Vagina (tissue), 2 donors: ENCODE measurements at regions not wholly inside any gene's neighbourhood (a gene's known extent, or its start where the extent isn't known, plus 50 kb on each side); places are given as distances from the start of the nearest gene placed in this dataset.
"Not testable (repeated sequence)": the region's sequence is repeated elsewhere in the genome, so short reads cannot be mapped to it uniquely, and the experiment has no call there.

Experiments
- DNase-seq, 2 donors: peaks; one replicate each; pipeline ENCODE4 v3.0.0-alpha.2; 2017; ENCODE audit errors: extremely low spot score in 2 of 2
- H3K27ac ChIP-seq: fragments of 200-600 bp; sonication (generic); one replicate; pipeline ENCODE4 v1.5.1; 2019
- H3K27me3 ChIP-seq: fragments of 200-600 bp; sonication (generic); one replicate; pipeline ENCODE4 v1.5.1; 2019
- H3K36me3 ChIP-seq, 2 donors: fragments of 200-600 bp; sonication (generic); one replicate each; pipeline ENCODE4 v1.5.1; 2017 to 2019
- H3K4me1 ChIP-seq: fragments of 200-600 bp; sonication (generic); one replicate; pipeline ENCODE4 v1.5.1; 2019
- H3K4me3 ChIP-seq, 2 donors: fragments of 200-600 bp; sonication (generic); 1 replicate in 1 of 2; 2 replicates in 1 of 2; pipeline ENCODE4 v1.5.1; 2016 to 2019
- H3K9me3 ChIP-seq: fragments of 200-600 bp; sonication (generic); one replicate; pipeline ENCODE4 v1.5.1; 2019
- POLR2A ChIP-seq, 2 donors: fragments of 450-650 bp; IDR thresholded peaks; one replicate each; pipeline ENCODE4 v1.6.1; 2017; ENCODE audit warnings: antibody characterized with exemption in 2 of 2, mild to moderate bottlenecking in 2 of 2, moderate library complexity in 2 of 2
- POLR2AphosphoS5 ChIP-seq, 2 donors: sonication (generic); formaldehyde crosslinking; IDR thresholded peaks; one replicate each; pipeline ENCODE4 v1.9.0; 2017; ENCODE audit warnings: antibody characterized with exemption in 2 of 2, mild to moderate bottlenecking in 2 of 2, low read depth in 1 of 2; ENCODE audit not compliant: insufficient read depth in 1 of 2
- intact Hi-C: fragments of 100-400 bp; cut with DNase I; formaldehyde crosslinking; loops from one replicate; pipeline ENCODE4 v1.15.1; 2023
- TF ChIP-seq, protein P1 (sequence below), 3 experiments: fragments of 450-650 bp in 2 of 3; fragments of 200-600 bp in 1 of 3; sonication (generic) in 1 of 3; IDR thresholded peaks; one replicate each; pipeline ENCODE4 v1.5.1; 2017 to 2019; ENCODE audit warnings: antibody characterized with exemption in 3 of 3, mild to moderate bottlenecking in 2 of 3, moderate library complexity in 2 of 3

DNA sequence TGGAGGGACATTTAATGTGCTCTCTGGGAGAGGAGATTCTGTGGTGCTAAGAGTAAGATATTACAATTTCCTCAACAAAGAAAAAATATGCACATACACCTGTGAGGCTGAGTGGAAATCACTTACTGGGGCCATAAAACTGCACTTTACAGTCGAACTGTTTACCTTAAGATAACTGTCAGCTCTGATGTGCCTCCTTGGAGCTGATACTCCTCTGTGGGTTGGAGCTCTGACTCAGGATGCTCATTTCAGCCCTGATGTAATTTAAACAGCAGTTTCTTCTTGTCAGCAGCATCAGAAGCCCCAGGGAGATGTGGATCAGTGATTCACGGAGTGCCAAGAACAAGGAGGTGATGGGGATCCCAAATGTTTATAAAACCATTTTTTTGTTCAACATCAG, 241.9 kb upstream of the SFRP2 start:
- H3K27ac ChIP-seq, result no peak overlapping the region
- intact Hi-C loops, result no loop called here
- no peak for DNase-seq
- no peaks in the 10 kb centered on the region for H3K4me1 ChIP-seq
- no peaks in the 10 kb centered on the region for H3K9me3 ChIP-seq
- H3K36me3 ChIP-seq, result no peaks in the 10 kb centered on the region
- H3K4me3 ChIP-seq, result no peak overlapping the region
- TF ChIP-seq POLR2A (IDR thresholded peaks at IDR 0.05) (no peak), POLR2AphosphoS5 (IDR thresholded peaks at IDR 0.05; ENCODE audit: insufficient read depth in 1 of 2, low read depth in 1 of 2) (no peak)
- TF ChIP-seq, protein P1, sequence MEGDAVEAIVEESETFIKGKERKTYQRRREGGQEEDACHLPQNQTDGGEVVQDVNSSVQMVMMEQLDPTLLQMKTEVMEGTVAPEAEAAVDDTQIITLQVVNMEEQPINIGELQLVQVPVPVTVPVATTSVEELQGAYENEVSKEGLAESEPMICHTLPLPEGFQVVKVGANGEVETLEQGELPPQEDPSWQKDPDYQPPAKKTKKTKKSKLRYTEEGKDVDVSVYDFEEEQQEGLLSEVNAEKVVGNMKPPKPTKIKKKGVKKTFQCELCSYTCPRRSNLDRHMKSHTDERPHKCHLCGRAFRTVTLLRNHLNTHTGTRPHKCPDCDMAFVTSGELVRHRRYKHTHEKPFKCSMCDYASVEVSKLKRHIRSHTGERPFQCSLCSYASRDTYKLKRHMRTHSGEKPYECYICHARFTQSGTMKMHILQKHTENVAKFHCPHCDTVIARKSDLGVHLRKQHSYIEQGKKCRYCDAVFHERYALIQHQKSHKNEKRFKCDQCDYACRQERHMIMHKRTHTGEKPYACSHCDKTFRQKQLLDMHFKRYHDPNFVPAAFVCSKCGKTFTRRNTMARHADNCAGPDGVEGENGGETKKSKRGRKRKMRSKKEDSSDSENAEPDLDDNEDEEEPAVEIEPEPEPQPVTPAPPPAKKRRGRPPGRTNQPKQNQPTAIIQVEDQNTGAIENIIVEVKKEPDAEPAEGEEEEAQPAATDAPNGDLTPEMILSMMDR (IDR thresholded peaks at IDR 0.05), result no peak
- H3K27me3 ChIP-seq, result no peaks in the 10 kb centered on the region

DNA sequence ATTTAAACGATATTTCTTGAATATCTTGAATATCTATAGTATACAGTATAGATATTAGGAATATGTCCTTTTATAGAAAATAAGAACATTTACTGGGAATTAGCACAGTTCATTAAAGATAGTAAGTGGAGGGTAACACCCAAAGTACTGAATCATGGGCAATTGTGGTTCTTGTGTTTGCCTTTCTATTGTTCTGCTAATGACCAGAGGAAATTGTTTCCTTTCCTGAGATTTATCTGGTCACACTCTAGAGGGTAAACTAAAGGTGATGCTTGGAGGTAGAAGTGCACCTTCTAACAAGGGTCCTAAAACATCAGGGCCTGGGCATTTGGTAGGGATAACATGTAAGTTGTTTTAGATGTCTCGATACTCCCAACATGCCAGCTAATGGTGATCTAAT, 241.3 kb upstream of the SFRP2 start:
- TF ChIP-seq, protein P1 (IDR thresholded peaks at IDR 0.05), result no peak
- no peak for TF ChIP-seq POLR2A (IDR thresholded peaks at IDR 0.05)
- TF ChIP-seq POLR2AphosphoS5 (IDR thresholded peaks at IDR 0.05; ENCODE audit: insufficient read depth in 1 of 2, low read depth in 1 of 2), result no peak
- intact Hi-C loops, result no loop called here
- Histone ChIP-seq H3K9me3 (no peaks in the 10 kb centered on the region), H3K36me3 (no peaks in the 10 kb centered on the region), H3K4me3 (no peak overlapping the region), H3K27ac (no peak overlapping the region), H3K27me3 (no peaks in the 10 kb centered on the region), H3K4me1 (no peaks in the 10 kb centered on the region)
- no peak for DNase-seq

DNA sequence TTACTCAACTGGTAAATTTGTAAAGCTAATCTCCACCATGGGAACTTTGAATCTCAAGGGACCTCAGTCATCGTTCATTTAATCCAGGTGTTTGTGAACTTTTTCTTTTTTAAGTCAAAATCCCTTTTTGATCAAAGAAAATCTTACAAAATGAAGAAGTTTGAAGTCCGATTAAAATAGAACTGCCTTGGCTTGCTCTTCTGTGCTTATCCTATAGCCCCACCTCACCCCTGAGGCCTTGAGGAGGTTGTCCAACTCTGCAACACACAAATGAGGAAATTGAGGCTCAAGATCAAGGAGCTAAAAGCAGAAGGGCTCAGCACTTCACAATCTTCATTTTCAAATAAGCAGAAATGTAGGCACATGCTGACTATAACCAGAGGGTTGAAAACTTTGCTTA, 240.3 kb upstream of the SFRP2 start:
- Histone ChIP-seq H3K4me1 (no peaks in the 10 kb centered on the region), H3K36me3 (no peaks in the 10 kb centered on the region), H3K27me3 (no peaks in the 10 kb centered on the region), H3K4me3 (no peak overlapping the region), H3K9me3 (no peaks in the 10 kb centered on the region), H3K27ac (no peak overlapping the region)
- intact Hi-C loops, result no loop called here
- TF ChIP-seq POLR2AphosphoS5 (IDR thresholded peaks at IDR 0.05; ENCODE audit: insufficient read depth in 1 of 2, low read depth in 1 of 2), result no peak
- TF ChIP-seq POLR2A (IDR thresholded peaks at IDR 0.05), result no peak
- TF ChIP-seq, protein P1 (IDR thresholded peaks at IDR 0.05), result no peak
- DNase-seq, result no peak

DNA sequence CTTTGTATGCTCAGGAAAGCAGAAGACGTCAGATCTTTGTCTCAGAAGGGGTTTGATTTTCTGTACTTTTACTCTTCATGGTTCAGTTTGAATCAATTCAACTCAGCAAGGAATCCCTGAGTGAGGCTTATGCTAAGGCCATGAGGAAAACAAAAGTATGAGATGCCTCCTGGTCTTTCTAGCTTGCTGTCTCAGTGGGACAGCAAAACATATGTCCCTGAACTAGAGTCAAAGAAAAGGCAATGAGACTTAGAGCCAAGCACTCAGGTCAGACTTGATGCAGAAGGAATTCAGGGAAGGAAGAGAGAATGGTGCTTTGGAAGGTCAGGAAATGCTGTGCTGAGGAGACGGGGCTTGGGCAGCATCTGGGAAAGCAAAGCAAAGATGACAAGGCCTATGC, 236.2 kb upstream of the SFRP2 start:
- intact Hi-C loops, result no loop called here
- Histone ChIP-seq H3K4me3 (no peak overlapping the region), H3K4me1 (no peaks in the 10 kb centered on the region)

DNA sequence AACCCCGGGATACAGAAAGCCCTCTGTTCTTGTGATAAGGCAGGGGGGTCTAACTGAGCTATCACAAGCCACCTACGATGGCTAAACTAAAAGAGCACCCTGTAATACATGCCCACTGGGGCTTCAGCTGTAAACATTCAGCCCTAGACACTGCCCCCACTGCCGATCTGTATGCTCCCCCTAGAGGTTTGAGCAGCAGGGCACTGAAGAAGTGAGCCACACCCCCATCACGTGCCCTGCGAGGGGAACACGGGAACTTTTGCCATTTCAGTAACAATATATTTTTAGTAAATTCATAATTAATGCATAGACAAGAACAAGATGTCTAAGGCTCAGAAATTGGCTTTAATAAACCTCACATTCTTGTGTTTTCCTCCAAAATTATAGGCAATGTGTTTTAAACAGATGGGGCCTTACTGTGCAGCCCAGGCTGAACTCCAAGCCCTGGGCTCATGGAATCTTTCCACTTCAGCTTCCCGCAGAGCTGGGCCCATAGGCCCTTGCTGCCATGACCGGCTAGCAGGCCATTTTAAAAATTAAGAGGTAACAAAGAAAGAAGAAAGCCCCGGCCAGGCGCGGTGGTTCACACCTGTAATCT, 235.3 kb upstream of the SFRP2 start:
- no peak for TF ChIP-seq POLR2AphosphoS5 (IDR thresholded peaks at IDR 0.05; ENCODE audit: insufficient read depth in 1 of 2, low read depth in 1 of 2)
- TF ChIP-seq, protein P1 (IDR thresholded peaks at IDR 0.05), result peak in 1 of 3 experiments; percentile 14
- no peaks in the 10 kb centered on the region for H3K27me3 ChIP-seq
- H3K27ac ChIP-seq, result no peak overlapping the region
- no peaks in the 10 kb centered on the region for H3K4me1 ChIP-seq
- no peaks in the 10 kb centered on the region for H3K9me3 ChIP-seq
- intact Hi-C loops, result no loop called here
- no peak overlapping the region for H3K4me3 ChIP-seq
- no peaks in the 10 kb centered on the region for H3K36me3 ChIP-seq
- no peak for DNase-seq

More for the DNA sequence above, 236.2 kb upstream of the SFRP2 start:
- Histone ChIP-seq H3K36me3 (no peaks in the 10 kb centered on the region), H3K9me3 (no peaks in the 10 kb centered on the region), H3K27me3 (no peaks in the 10 kb centered on the region), H3K27ac (no peak overlapping the region)
- no peak for DNase-seq
- TF ChIP-seq POLR2A (IDR thresholded peaks at IDR 0.05) (no peak), POLR2AphosphoS5 (IDR thresholded peaks at IDR 0.05; ENCODE audit: insufficient read depth in 1 of 2, low read depth in 1 of 2) (no peak)
- TF ChIP-seq, protein P1 (IDR thresholded peaks at IDR 0.05), result no peak

DNA sequence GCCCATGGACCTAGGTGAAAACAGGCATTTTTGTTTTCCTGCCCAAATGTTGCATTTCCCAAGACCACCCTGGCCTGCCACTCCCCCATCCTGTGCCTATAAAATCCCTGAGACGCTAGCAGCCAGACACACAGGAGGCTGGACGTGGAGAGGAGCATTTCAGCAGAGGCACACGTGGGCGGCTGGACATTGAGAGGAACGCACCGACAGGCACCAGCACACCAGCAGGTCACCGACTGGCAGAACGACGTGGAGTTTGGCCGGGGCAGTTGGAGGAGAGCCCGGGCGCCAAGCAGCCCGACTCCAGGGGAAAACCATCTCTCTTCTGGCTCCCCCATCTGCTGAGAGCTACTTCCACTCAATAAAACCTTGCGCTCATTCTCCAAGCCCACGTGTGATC, 234.8 kb upstream of the SFRP2 start:
- H3K4me3 ChIP-seq, H3K27ac ChIP-seq: not testable (repeated sequence)

More for the DNA sequence above, 234.8 kb upstream of the SFRP2 start:
- H3K36me3 ChIP-seq, H3K27me3 ChIP-seq, intact Hi-C loops, DNase-seq, H3K9me3 ChIP-seq, H3K4me1 ChIP-seq: not testable (repeated sequence)
